ENCODE measurements at regions not wholly inside any gene's neighbourhood (a gene's known extent, or its start where the extent isn't known, plus 50 kb on each side); places are given as distances from the start of the nearest gene placed in this dataset.
"Not testable (repeated sequence)": the region's sequence is repeated elsewhere in the genome, so short reads cannot be mapped to it uniquely, and the experiment has no call there.

DNA sequence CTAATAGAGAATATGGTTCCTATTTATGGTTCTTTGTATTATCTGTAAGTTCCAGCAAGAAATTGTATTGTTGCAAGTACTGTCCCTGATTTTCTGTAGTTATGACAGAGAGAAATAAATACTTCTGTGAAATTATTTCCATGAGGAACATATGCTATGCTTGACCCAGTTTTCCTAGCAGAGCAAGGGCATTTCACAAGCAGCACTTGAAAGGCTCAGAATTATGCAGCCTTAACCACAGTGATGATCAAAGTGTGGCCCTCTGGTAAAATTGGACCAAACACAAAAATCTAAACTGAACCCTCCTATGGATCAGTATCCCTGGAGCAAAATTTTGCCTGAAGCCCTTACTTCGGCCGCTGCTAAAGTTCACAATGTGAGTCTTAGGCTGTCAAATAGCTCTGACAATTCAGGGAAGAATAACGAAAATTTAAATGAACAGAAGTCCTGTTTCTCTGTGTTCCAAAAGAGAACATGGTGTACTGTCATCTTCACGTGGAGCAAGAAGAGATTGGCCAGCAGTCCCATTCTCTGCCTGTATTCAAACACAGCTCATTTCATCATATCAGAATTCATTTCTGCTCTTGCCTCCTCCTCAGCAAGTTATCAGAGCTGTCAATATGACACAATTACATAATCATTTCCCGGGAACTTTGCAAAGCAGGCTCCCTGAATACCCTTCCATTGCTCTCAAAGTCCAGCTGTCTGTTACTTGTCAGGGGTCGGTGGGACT, 471.9 kb downstream of the RPS29 start:
- H3K27me3 Mint-ChIP-seq, result peaks cover 0 to 26% (median 2%) of the 10 kb centered on the region in 5 donors
- DNase-seq (no peak), ATAC-seq (no peak)
- H3K4me1 Mint-ChIP-seq, result no peaks in the 10 kb centered on the region
- peaks cover 0 to 6% (median 0%) of the 10 kb centered on the region in 9 donors for H3K9me3 Mint-ChIP-seq
- no peak overlapping the region for H3K4me3 Mint-ChIP-seq
- no peaks in the 10 kb centered on the region for H3K36me3 Mint-ChIP-seq
- POLR2A ChIA-PET, result no interaction called here
- H3K27ac Mint-ChIP-seq, result no peak overlapping the region

DNA sequence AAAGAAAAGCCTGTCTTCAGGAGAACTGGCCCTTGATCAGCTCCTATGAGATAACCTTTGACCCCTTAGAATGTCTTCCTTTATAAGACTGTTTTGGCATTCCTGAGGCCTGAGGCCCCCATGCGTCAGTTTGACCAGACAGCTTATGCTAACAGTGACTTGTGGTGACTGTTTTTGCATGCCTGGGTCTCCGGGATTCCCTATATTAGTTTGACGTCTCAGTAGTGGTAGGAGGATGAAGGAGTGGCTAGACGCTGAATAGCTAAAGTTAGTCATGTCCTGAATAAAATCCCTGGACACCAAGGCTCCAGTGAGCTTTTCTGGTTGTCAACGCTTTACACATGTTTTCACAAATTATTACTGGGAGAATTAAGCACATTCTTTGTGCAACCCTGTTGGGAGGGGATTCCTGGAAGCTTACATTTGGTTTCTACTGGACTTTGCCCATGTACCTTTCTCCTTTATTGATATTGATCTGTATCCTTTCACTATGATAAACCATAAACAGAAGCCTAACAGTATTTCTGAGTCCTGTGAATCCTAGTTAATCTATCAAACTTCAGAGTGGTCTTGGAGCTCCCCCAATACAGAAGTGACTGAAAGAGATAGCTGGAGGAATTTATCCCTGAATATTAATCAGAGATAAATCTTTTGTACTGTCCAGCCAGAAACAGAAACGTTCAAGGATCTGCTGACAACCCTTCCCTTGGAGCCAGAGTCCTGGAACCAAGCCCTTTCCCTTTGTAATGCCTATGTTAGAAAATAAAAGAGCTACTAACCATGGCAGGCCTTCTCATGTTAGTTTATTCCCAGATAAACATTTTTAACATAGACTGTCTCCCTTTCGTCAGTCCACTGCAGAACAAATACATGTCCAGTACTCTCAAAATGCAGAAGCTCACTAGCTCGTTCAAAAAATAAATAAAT, 479.2 kb downstream of the RPS29 start:
- H3K4me1 Mint-ChIP-seq, result no peaks in the 10 kb centered on the region
- no peak overlapping the region for H3K27ac Mint-ChIP-seq
- POLR2A ChIA-PET, result no interaction called here
- H3K36me3 Mint-ChIP-seq, result peaks cover 0 to 4% (median 0%) of the 10 kb centered on the region in 3 donors
- ATAC-seq, result no peak
- no peak for DNase-seq
- H3K27me3 Mint-ChIP-seq, result peaks cover 0 to 11% (median 0%) of the 10 kb centered on the region in 5 donors
- H3K4me3 Mint-ChIP-seq, result no peak overlapping the region
- peaks cover 0 to 7% (median 3%) of the 10 kb centered on the region in 9 donors for H3K9me3 Mint-ChIP-seq

GRCh38 chr14:49105956-49106355, 480.2 kb downstream of the RPS29 start:
- no peak overlapping the region for H3K27ac Mint-ChIP-seq
- POLR2A ChIA-PET, result no interaction called here
- no peak for ATAC-seq

GRCh38 chr14:49105512-49105911, 480.7 kb downstream of the RPS29 start:
- H3K36me3 Mint-ChIP-seq, result peaks cover 0 to 4% (median 0%) of the 10 kb centered on the region in 3 donors
- H3K27me3 Mint-ChIP-seq, result peaks cover 0 to 6% (median 0%) of the 10 kb centered on the region in 5 donors
- no peak overlapping the region for H3K4me3 Mint-ChIP-seq
- no peak for DNase-seq
- POLR2A ChIA-PET, result no interaction called here
- peaks cover 0 to 7% (median 4%) of the 10 kb centered on the region in 9 donors for H3K9me3 Mint-ChIP-seq
- H3K4me1 Mint-ChIP-seq, result no peaks in the 10 kb centered on the region
- no peak for ATAC-seq
- H3K27ac Mint-ChIP-seq, result no peak overlapping the region

More at GRCh38 chr14:49105956-49106355, 480.2 kb downstream of the RPS29 start:
- no peaks in the 10 kb centered on the region for H3K4me1 Mint-ChIP-seq
- peaks cover 0 to 6% (median 0%) of the 10 kb centered on the region in 5 donors for H3K27me3 Mint-ChIP-seq
- DNase-seq, result no peak
- H3K4me3 Mint-ChIP-seq, result no peak overlapping the region
- peaks cover 0 to 4% (median 0%) of the 10 kb centered on the region in 3 donors for H3K36me3 Mint-ChIP-seq
- peaks cover 0 to 7% (median 4%) of the 10 kb centered on the region in 9 donors for H3K9me3 Mint-ChIP-seq

GRCh38 chr14:49092345-49092744, 493.8 kb downstream of the RPS29 start:
- POLR2A ChIA-PET, result no interaction called here
- Mint-ChIP-seq H3K27ac (no peak overlapping the region), H3K9me3 (peaks cover 0 to 5% (median 1%) of the 10 kb centered on the region in 9 donors)

GRCh38 chr14:49089107-49089506, 497.1 kb downstream of the RPS29 start:
- Mint-ChIP-seq H3K4me1 (no peaks in the 10 kb centered on the region), H3K36me3 (no peaks in the 10 kb centered on the region), H3K4me3 (no peak overlapping the region), H3K9me3 (peaks cover 0 to 4% (median 0%) of the 10 kb centered on the region in 9 donors), H3K27me3 (peaks cover 0 to 1% (median 0%) of the 10 kb centered on the region in 5 donors), H3K27ac (no peak overlapping the region)
- DNase-seq (no peak), ATAC-seq (no peak)
- POLR2A ChIA-PET, result no interaction called here

More at GRCh38 chr14:49092345-49092744, 493.8 kb downstream of the RPS29 start:
- DNase-seq (no peak), ATAC-seq (no peak)
- Mint-ChIP-seq H3K36me3 (no peaks in the 10 kb centered on the region), H3K27me3 (peaks cover 0 to 1% (median 0%) of the 10 kb centered on the region in 5 donors), H3K4me1 (no peaks in the 10 kb centered on the region), H3K4me3 (no peak overlapping the region)

- H3K27me3 Mint-ChIP-seq, H3K4me1 Mint-ChIP-seq, H3K27ac Mint-ChIP-seq, ATAC-seq, H3K36me3 Mint-ChIP-seq, DNase-seq, POLR2A ChIA-PET, H3K4me3 Mint-ChIP-seq: not testable (repeated sequence)
- H3K9me3 Mint-ChIP-seq, result peaks cover 0 to 21% (median 10%) of the 10 kb centered on the region in 9 donors
Observed at GRCh38 chr14:49073292-49073691, 512.9 kb downstream of the RPS29 start.

- H3K4me1 Mint-ChIP-seq, result no peaks in the 10 kb centered on the region
- H3K4me3 Mint-ChIP-seq, result no peak overlapping the region
- ATAC-seq (no peak), DNase-seq (no peak)
- peaks cover 0 to 16% (median 6%) of the 10 kb centered on the region in 5 donors for H3K27me3 Mint-ChIP-seq
- H3K36me3 Mint-ChIP-seq, result no peaks in the 10 kb centered on the region
- no peak overlapping the region for H3K27ac Mint-ChIP-seq
- peaks cover 0 to 12% (median 2%) of the 10 kb centered on the region in 9 donors for H3K9me3 Mint-ChIP-seq
- POLR2A ChIA-PET, result no interaction called here
Observed at GRCh38 chr14:49058511-49058910, 527.7 kb downstream of the RPS29 start.

- Mint-ChIP-seq H3K9me3 (peaks cover 0 to 7% (median 2%) of the 10 kb centered on the region in 9 donors), H3K4me3 (no peak overlapping the region), H3K36me3 (no peaks in the 10 kb centered on the region), H3K4me1 (no peaks in the 10 kb centered on the region), H3K27ac (no peak overlapping the region), H3K27me3 (peaks cover 0 to 17% (median 6%) of the 10 kb centered on the region in 5 donors)
- POLR2A ChIA-PET, result no interaction called here
- ATAC-seq (no peak), DNase-seq (no peak)
Observed at GRCh38 chr14:49057838-49058510, 528.2 kb downstream of the RPS29 start.

DNA sequence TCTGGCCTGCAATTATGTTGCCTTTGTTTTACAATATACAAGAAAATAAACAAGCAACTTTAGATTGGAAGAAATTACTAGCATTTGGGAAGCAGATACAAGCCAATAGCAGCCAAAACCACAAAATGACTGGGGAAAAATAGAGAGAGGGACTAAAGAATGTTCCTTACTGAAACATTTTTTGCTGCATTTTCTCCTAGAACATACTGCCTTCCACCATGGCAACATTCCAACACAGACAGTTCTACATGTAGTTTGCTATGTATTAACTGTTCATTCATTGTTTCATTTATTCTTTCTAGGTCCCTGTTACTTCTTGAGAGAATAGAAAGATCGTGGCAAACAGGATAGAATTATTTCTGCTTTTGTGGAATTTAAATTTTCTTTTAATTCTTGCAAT, 530.2 kb downstream of the RPS29 start:
- ATAC-seq (no peak), DNase-seq (no peak)
- Mint-ChIP-seq H3K36me3 (no peaks in the 10 kb centered on the region), H3K27me3 (peaks cover 0 to 17% (median 6%) of the 10 kb centered on the region in 5 donors), H3K4me3 (no peak overlapping the region), H3K9me3 (peaks cover 0 to 2% (median 0%) of the 10 kb centered on the region in 9 donors), H3K27ac (no peak overlapping the region), H3K4me1 (no peaks in the 10 kb centered on the region)
- POLR2A ChIA-PET, result no interaction called here

DNA sequence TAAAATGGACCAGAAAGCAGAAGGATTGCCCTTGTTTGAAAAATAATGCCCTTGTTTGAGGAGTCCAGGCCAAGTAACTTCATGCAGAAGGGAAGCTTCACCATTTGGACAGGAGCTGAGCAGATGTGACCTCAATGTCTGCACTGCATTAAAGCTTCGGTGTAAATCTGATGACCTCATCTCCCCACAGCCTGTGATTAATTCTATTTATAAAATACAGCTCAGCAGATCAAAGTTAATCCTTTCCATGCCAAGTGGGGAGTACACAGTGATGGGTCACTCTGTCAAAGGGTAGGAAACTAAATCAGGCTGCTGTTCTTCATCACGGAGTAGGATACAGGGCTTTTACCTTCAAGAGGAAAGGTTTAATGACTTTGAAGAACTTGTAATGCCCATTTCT, 533.7 kb downstream of the RPS29 start:
- H3K27me3 Mint-ChIP-seq, result peaks cover 0 to 13% (median 3%) of the 10 kb centered on the region in 5 donors
- H3K4me1 Mint-ChIP-seq, result no peaks in the 10 kb centered on the region
- no peaks in the 10 kb centered on the region for H3K36me3 Mint-ChIP-seq
- H3K27ac Mint-ChIP-seq, result no peak overlapping the region
- DNase-seq (no peak), ATAC-seq (no peak)
- H3K9me3 Mint-ChIP-seq, result peaks cover 0 to 4% (median 0%) of the 10 kb centered on the region in 9 donors
- POLR2A ChIA-PET, result no interaction called here
- no peak overlapping the region for H3K4me3 Mint-ChIP-seq

- DNase-seq, result no peak
- Mint-ChIP-seq H3K4me1 (no peaks in the 10 kb centered on the region), H3K27me3 (peaks cover 0 to 12% (median 3%) of the 10 kb centered on the region in 5 donors), H3K27ac (no peak overlapping the region), H3K4me3 (no peak overlapping the region), H3K9me3 (peaks cover 0 to 4% (median 0%) of the 10 kb centered on the region in 9 donors), H3K36me3 (no peaks in the 10 kb centered on the region)
- ATAC-seq, result no peak
- POLR2A ChIA-PET, result no interaction called here
Observed at GRCh38 chr14:49051328-49052060, 534.7 kb downstream of the RPS29 start.

All from naive thymus-derived CD8-positive, alpha-beta T cell (primary cell).